ENCODE measurements at regions not wholly inside any gene's neighbourhood (a gene's known extent, or its start where the extent isn't known, plus 50 kb on each side); places are given as distances from the start of the nearest gene placed in this dataset.

GRCh38 chr10:92757066-92757710 is 67.4 kb downstream of the HHEX start:
- TF ChIP-seq CTCF (IDR thresholded peaks at IDR 0.05; ENCODE audit: poor library complexity) (no peak), EZH2 (IDR thresholded peaks at IDR 0.05; ENCODE audit: borderline replicate concordance) (no peak), EZH2phosphoT487 (IDR thresholded peaks at IDR 0.05; ENCODE audit: low read depth, severe bottlenecking, unreplicated experiment) (no peak)
